Breast epithelium (tissue), 3 donors: ENCODE measurements at regions not wholly inside any gene's neighbourhood (a gene's known extent, or its start where the extent isn't known, plus 50 kb on each side); places are given as distances from the start of the nearest gene placed in this dataset.

Source experiments
- CTCF ChIP-seq, 3 donors: fragments of 450-650 bp; IDR thresholded peaks; one replicate each; pipeline ENCODE4 v1.5.1; 2016 to 2017; ENCODE audit warnings: antibody characterized with exemption in 3 of 3, mild to moderate bottlenecking in 3 of 3, moderate library complexity in 3 of 3
- POLR2A ChIP-seq: fragments of 450-650 bp; IDR thresholded peaks from one replicate; pipeline ENCODE4 v1.6.1; 2016; ENCODE audit warnings: antibody characterized with exemption, mild to moderate bottlenecking, moderate library complexity
- POLR2AphosphoS5 ChIP-seq, 3 donors: sonication (generic); formaldehyde crosslinking; IDR thresholded peaks; one replicate each; pipeline ENCODE4 v1.6.1; 2017; ENCODE audit warnings: antibody characterized with exemption in 3 of 3

- TF ChIP-seq CTCF (IDR thresholded peaks at IDR 0.05), result no peak
- no peak for TF ChIP-seq POLR2AphosphoS5 (IDR thresholded peaks at IDR 0.05)
- no peak for TF ChIP-seq POLR2A
Measured at GRCh38 chr7:133190650-133191049, 62.2 kb upstream of the EXOC4 start.
